K562 (cell line): ENCODE measurements at regions not wholly inside any gene's neighbourhood (a gene's known extent, or its start where the extent isn't known, plus 50 kb on each side); places are given as distances from the start of the nearest gene placed in this dataset.

Experiments
- ATAC-seq: fragments of 200-7000 bp; cut with Tn5 transposase; 3 replicates; pipeline ENCODE4 v1.9.1; 2020; ENCODE audit warnings: moderate library complexity
- BruUV-seq: library from RNA; stranded (reverse); fragments of 400-500 nt; replicated peaks from 2 replicates; lab custom pipeline; 2021; lab: Mats Ljungman, UMichigan
- CTCF ChIA-PET: fragments of 300-600 bp; formaldehyde crosslinking; extraction: SDS; loops from one replicate; lab custom pipeline; 2021; ENCODE audit warnings: low intra/inter-chr PET ratio; lab: Yijun Ruan, JAX
- POLR2A ChIA-PET: fragments of 300-600, 350-650 bp; sonication (Branson Sonifier 250); formaldehyde crosslinking; extraction: SDS; loops from one replicate; lab custom pipeline; 2021; ENCODE audit warnings: antibody characterized with exemption, inconsistent platforms; lab: Yijun Ruan, JAX
- DNase-seq, 4 experiments: peaks; one replicate each; pipeline versions ENCODE4 v3.0.0 to v3.0.0-alpha.2; 2011 to 2018; ENCODE audit warnings: low spot score in 3 of 4, mixed read lengths in 3 of 4; ENCODE audit errors: extremely low read depth in 1 of 4
- FAIRE-seq: peaks from 2 replicates; lab custom pipeline; 2011; peaks lifted over from hg19 to GRCh38; lab: Jason Lieb, UNC
- H2AFZ ChIP-seq: 2 replicates; pipeline ENCODE4 v1.6.0; 2011; ENCODE audit warnings: low read depth, low read length, control low read depth, inconsistent platforms
- H3K27ac ChIP-seq: fragments of 200-600 bp; 3 replicates; pipeline ENCODE4 v1.8.0; 2011; ENCODE audit warnings: low read depth, mild to moderate bottlenecking, control low read depth, inconsistent platforms, low read length, moderate library complexity, mixed read lengths; ENCODE audit errors: extremely low read depth
- H3K27me3 ChIP-seq, 2 experiments: fragments of 300-600 bp in 1 of 2; 2 replicates in 1 of 2; 3 replicates in 1 of 2; pipeline versions ENCODE4 v1.6.0 to v1.8.0; 2011; ENCODE audit warnings: inconsistent platforms in 2 of 2, low read length in 2 of 2, mild to moderate bottlenecking in 1 of 2, mixed read lengths in 1 of 2, moderate library complexity in 1 of 2; ENCODE audit not compliant: control insufficient read depth in 2 of 2, insufficient read depth in 2 of 2
- H3K36me3 ChIP-seq: fragments of 300-600 bp; 3 replicates; pipeline ENCODE4 v1.8.0; 2011; ENCODE audit warnings: mild to moderate bottlenecking, low read length, inconsistent platforms; ENCODE audit not compliant: control insufficient read depth, insufficient read depth
- H3K4me1 ChIP-seq, 2 experiments: fragments of 200-600 bp in 1 of 2; replicated peaks in 1 of 2; 2 replicates in 1 of 2; 3 replicates in 1 of 2; pipeline versions ENCODE4 v1.5.1 to v1.8.0; 2011; ENCODE audit warnings: inconsistent platforms in 2 of 2, low read length in 2 of 2, mild to moderate bottlenecking in 1 of 2, mixed read lengths in 1 of 2, moderate library complexity in 1 of 2; ENCODE audit not compliant: control insufficient read depth in 2 of 2, insufficient read depth in 2 of 2
- H3K4me2 ChIP-seq: 2 replicates; pipeline ENCODE4 v1.6.1; 2011; ENCODE audit warnings: low read length, control low read depth, inconsistent platforms, mixed read lengths; ENCODE audit not compliant: insufficient read depth
- H3K4me3 ChIP-seq: fragments of 200-600 bp; sonication (generic), shearing (Covaris generic); 2 replicates; pipeline ENCODE4 v1.5.1; 2016; ENCODE audit warnings: control low read depth, inconsistent platforms
- H3K79me2 ChIP-seq: fragments of 200-600 bp; 3 replicates; pipeline ENCODE4 v1.8.0; 2011; ENCODE audit warnings: low read length, inconsistent platforms; ENCODE audit not compliant: control insufficient read depth, insufficient read depth
- H3K9ac ChIP-seq, 2 experiments: 2 replicates each; pipeline versions ENCODE4 v1.6.0 to v1.6.1; 2011; ENCODE audit warnings: low read depth in 2 of 2, low read length in 2 of 2, control low read depth in 1 of 2, inconsistent platforms in 1 of 2, mild to moderate bottlenecking in 1 of 2, mixed read lengths in 1 of 2; ENCODE audit not compliant: insufficient read depth in 1 of 2
- H3K9me1 ChIP-seq: one replicate; pipeline ENCODE4 v1.6.0; 2011; ENCODE audit warnings: inconsistent platforms, mild to moderate bottlenecking, low read length, moderate library complexity; ENCODE audit not compliant: control insufficient read depth, insufficient read depth
- H3K9me3 ChIP-seq: replicated peaks from 2 replicates; pipeline ENCODE4 v1.5.1; 2011; ENCODE audit warnings: low read depth, low read length, inconsistent platforms; ENCODE audit not compliant: control insufficient read depth, insufficient read depth
- H4K20me1 ChIP-seq: replicated peaks from 2 replicates; pipeline ENCODE4 v1.6.1; 2011; ENCODE audit warnings: low read length, inconsistent platforms, mixed read lengths; ENCODE audit not compliant: control insufficient read depth, insufficient read depth
- CCAR2 ChIP-seq: fragments of 200-400 bp; formaldehyde crosslinking; IDR thresholded peaks from 2 replicates; pipeline ENCODE4 v1.6.1; 2017; ENCODE audit warnings: mild to moderate bottlenecking, low read depth, low read length
- DIDO1 ChIP-seq: fragments of 450-650 bp; IDR thresholded peaks from 2 replicates; pipeline ENCODE4 v1.6.1; 2016; ENCODE audit warnings: low read depth, missing biosample characterization, missing genetic modification characterization
- HNRNPK ChIP-seq: fragments of 200-400 bp; formaldehyde crosslinking; IDR thresholded peaks from one replicate; pipeline ENCODE4 v1.6.1; 2018; ENCODE audit warnings: mild to moderate bottlenecking, low read depth, low read length; ENCODE audit not compliant: poor library complexity, severe bottlenecking
- NFATC3 ChIP-seq: fragments of 450-650 bp; IDR thresholded peaks from 2 replicates; pipeline ENCODE4 v1.6.1; 2017; ENCODE audit warnings: mild to moderate bottlenecking
- NUFIP1 ChIP-seq: fragments of 450-650 bp; IDR thresholded peaks from 2 replicates; pipeline ENCODE4 v1.6.1; 2018; ENCODE audit not compliant: partially characterized antibody
- POLR2A ChIP-seq: fragments of 450-650 bp; conservative IDR thresholded peaks from 2 replicates; pipeline ENCODE4 v1.6.1; 2016
- PPARD ChIP-seq: fragments of 250-450 bp; sonication (Bioruptor Pico); IDR thresholded peaks from 2 replicates; pipeline ENCODE4 v1.8.0; 2022; ENCODE audit warnings: inconsistent platforms, mild to moderate bottlenecking, moderate library complexity
- PYGO2 ChIP-seq: fragments of 450-650 bp; IDR thresholded peaks from 2 replicates; pipeline ENCODE4 v1.6.1; 2016; ENCODE audit warnings: mild to moderate bottlenecking, missing genetic modification characterization, moderate library complexity, missing compliant biosample characterization
- RUNX1 ChIP-seq: sonication (generic); IDR thresholded peaks from 2 replicates; pipeline ENCODE4 v1.6.1; 2016; ENCODE audit warnings: antibody characterized with exemption, low read depth
- SUPT5H ChIP-seq: fragments of 450-650 bp; IDR thresholded peaks from 2 replicates; pipeline ENCODE4 v1.6.1; 2016
- ZC3H8 ChIP-seq: fragments of 450-650 bp; IDR thresholded peaks from 2 replicates; pipeline ENCODE4 v1.6.1; 2017
- ZNF133 ChIP-seq: fragments of 250-450 bp; sonication (Bioruptor Pico); IDR thresholded peaks from 2 replicates; pipeline ENCODE4 v1.4.0; 2020; ENCODE audit warnings: mild to moderate bottlenecking
- ZNF551 ChIP-seq: fragments of 250-450 bp; sonication (Bioruptor Pico); IDR thresholded peaks from 2 replicates; pipeline ENCODE4 v1.5.0; 2021; ENCODE audit warnings: mild to moderate bottlenecking, moderate library complexity
- WGBS: fragments of 100-300 bp; shearing (Covaris generic); methylation state at CpG from one replicate; pipeline ENCODE4 v1.1.6; 2016; ENCODE audit warnings: low coverage, mixed read lengths; ENCODE audit not compliant: insufficient coverage; ENCODE audit errors: missing lambda C conversion rate; 5-methylcytosine and 5-hydroxymethylcytosine counted together
- in situ Hi-C: fragments of 300-500 bp; cut with MboI; formaldehyde crosslinking; loops from 4 replicates; pipeline ENCODE4 v1.15.0; 2018; ENCODE audit warnings: inconsistent platforms, mixed read lengths
- intact Hi-C: fragments of 100-400 bp; cut with micrococcal nuclease; formaldehyde crosslinking; loops from 2 replicates; pipeline ENCODE4 v1.14.2; 2022
- TF ChIP-seq, protein P1 (sequence below): sonication (generic); formaldehyde crosslinking; IDR thresholded peaks from 2 replicates; pipeline ENCODE4 v1.8.0; 2022; ENCODE audit warnings: mild to moderate bottlenecking, missing genetic modification reagents
- TF ChIP-seq, protein P2 (sequence below): sonication (generic); formaldehyde crosslinking; IDR thresholded peaks from 2 replicates; pipeline ENCODE4 v1.9.0; 2022; ENCODE audit warnings: mild to moderate bottlenecking, missing genetic modification reagents

DNA sequence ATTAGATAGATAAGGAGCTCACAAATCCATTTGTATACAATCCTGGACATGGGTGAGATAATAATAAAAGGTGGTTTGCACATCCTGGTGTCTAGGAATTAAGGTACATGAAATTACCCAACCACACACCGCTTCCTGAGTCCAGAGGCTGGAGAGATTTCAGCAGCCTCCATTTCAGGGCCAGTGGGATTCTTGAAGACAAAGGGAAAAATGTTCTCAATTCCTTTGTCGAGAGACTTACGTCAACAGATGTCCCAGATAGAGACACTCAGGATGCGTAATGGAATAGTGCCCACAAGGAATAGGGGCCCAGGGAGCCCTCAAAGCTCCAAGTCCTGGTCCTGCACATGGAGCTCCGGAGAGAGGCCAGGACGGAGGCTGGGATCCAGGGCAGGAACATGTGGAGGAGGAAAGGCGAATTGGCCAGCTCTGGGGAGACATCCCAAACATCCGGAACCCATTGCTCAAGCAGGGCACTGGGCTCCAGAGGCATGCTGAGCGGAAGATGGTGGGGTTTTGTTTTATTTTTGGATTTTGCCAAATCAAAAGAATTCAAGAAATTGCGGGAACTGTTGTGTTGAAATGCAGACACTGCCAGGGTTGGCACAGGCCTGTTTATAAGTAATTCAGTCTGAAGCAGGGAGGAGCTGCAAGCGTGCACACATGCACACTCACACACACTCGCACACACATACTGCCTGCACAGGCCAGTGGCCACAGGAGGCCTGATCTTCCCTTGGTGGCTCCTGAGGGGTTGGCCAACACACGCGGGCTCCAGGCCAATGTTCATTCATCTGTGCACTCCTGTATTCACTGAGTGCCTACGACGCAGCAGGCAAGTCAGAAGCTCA lies 97.2 kb downstream of the NOG start:
- H3K27me3 ChIP-seq = peaks cover 0 to 3% of the 10 kb centered on the region in 2 experiments; a peak in 2 of 5 replicates
- TF ChIP-seq ZC3H8 (no peak), CCAR2 (no peak), SUPT5H (no peak), POLR2A (no peak), PYGO2 (tag) (no peak), NUFIP1 (no peak), DIDO1 (tag) (no peak), PPARD (CRISPR knock-in tag) (no peak), ZNF551 (CRISPR knock-in tag) (no peak), NFATC3 (no peak), HNRNPK (no peak), RUNX1 (no peak), ZNF133 (CRISPR knock-in tag) (no peak)
- TF ChIP-seq, protein P1, sequence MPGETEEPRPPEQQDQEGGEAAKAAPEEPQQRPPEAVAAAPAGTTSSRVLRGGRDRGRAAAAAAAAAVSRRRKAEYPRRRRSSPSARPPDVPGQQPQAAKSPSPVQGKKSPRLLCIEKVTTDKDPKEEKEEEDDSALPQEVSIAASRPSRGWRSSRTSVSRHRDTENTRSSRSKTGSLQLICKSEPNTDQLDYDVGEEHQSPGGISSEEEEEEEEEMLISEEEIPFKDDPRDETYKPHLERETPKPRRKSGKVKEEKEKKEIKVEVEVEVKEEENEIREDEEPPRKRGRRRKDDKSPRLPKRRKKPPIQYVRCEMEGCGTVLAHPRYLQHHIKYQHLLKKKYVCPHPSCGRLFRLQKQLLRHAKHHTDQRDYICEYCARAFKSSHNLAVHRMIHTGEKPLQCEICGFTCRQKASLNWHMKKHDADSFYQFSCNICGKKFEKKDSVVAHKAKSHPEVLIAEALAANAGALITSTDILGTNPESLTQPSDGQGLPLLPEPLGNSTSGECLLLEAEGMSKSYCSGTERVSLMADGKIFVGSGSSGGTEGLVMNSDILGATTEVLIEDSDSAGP (CRISPR knock-in tag) = no peak
- TF ChIP-seq, protein P2, sequence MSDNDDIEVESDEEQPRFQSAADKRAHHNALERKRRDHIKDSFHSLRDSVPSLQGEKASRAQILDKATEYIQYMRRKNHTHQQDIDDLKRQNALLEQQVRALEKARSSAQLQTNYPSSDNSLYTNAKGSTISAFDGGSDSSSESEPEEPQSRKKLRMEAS (CRISPR knock-in tag) = no peak
- intact Hi-C loops = no loop called here
- H3K27ac ChIP-seq = no peak overlapping the region
- ATAC-seq (no peak), FAIRE-seq (no peak), DNase-seq (no peak)
- POLR2A ChIA-PET = interaction anchor here (0.6 kb wide), 1 partner anchor 19 kb away, joined by 3 read pairs; no protein-coding TSS in a partner anchor
- H3K4me1 ChIP-seq = no peaks in the 10 kb centered on the region
- no peaks in the 10 kb centered on the region for H3K9me3 ChIP-seq
- H4K20me1 ChIP-seq = no peaks in the 10 kb centered on the region
- WGBS = under 1% methylated on average over 16 of the region's 16 CpGs
- H3K9ac ChIP-seq = no peak overlapping the region
- no peak overlapping the region for H3K4me3 ChIP-seq
- no peak overlapping the region for H3K4me2 ChIP-seq
- H2AFZ ChIP-seq = no peak overlapping the region
- H3K79me2 ChIP-seq = no peaks in the 10 kb centered on the region
- no TSS peak for BruUV-seq
- in situ Hi-C loops = no loop called here
- no peaks in the 10 kb centered on the region for H3K9me1 ChIP-seq
- CTCF ChIA-PET = interaction anchor here (0.8 kb wide), 1 partner anchor 11 kb away, joined by 3 read pairs; no protein-coding TSS in a partner anchor
- no peaks in the 10 kb centered on the region for H3K36me3 ChIP-seq
